Ecto neural progenitor cell (in vitro differentiated cells): ENCODE measurements at regions not wholly inside any gene's neighbourhood (a gene's known extent, or its start where the extent isn't known, plus 50 kb on each side); places are given as distances from the start of the nearest gene placed in this dataset.
"Not testable (repeated sequence)": the region's sequence is repeated elsewhere in the genome, so short reads cannot be mapped to it uniquely, and the experiment has no call there.

Source experiments
- DNase-seq: peaks from one replicate; pipeline ENCODE4 v3.0.0-alpha.2; 2018; ENCODE audit warnings: low spot score

DNA sequence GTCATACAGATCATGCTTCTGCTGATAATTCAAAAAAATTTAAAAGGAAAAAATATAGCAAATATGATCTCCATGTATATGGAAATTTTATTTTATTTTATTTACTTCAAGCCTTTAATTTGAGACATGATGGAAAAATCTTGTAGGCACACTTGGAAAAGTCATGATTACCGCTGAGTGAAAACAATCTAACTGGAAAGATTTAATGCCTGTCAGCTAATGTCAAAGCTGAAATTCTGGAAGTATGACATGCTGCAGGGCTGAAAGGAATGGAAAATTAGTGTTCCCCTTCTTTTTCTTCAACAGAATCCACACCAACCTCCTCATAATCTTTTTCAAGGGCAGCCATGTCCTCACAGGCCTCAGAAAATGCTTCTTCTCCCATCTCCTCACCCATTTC, 58.2 kb downstream of the RPRM start:
- no peak for DNase-seq

DNA sequence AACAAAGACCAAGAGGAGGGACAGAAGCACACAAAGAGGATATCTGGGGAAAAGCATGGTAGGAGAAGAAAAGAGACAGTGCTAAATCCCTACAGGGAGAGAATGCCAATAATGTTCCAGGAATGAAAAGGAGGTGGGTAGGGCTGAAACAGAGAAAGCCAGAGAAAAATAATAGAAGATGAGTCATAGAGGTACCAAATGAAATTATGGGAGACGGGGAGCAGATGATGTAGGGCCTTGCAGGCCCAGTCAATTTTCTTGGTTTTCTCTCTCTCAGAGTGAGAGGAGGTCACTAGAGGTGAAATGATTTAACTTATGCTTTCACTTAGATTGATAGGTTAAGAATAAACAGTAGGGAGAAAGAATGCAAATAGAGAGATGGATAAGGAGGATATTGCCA, 61.5 kb downstream of the RPRM start:
- no peak for DNase-seq

DNA sequence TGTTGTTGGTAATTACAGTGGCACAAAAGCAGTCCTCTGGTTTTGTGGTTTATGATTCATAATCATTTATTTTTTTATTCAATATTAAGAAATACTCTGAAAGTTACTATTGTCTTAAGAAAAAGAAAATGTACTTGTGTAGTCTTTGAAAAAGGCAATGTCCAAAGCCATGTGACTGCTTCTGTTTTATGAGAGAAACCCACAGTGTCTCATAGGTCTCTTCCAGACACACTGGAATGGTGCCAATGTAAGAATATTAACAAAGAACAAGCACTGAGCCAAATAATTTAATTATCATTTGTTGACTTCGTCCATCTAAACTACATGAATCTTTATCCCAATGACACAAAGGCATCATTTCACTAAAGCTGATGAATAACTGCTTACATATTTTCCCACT, 62.5 kb downstream of the RPRM start:
- DNase-seq, result no peak

DNA sequence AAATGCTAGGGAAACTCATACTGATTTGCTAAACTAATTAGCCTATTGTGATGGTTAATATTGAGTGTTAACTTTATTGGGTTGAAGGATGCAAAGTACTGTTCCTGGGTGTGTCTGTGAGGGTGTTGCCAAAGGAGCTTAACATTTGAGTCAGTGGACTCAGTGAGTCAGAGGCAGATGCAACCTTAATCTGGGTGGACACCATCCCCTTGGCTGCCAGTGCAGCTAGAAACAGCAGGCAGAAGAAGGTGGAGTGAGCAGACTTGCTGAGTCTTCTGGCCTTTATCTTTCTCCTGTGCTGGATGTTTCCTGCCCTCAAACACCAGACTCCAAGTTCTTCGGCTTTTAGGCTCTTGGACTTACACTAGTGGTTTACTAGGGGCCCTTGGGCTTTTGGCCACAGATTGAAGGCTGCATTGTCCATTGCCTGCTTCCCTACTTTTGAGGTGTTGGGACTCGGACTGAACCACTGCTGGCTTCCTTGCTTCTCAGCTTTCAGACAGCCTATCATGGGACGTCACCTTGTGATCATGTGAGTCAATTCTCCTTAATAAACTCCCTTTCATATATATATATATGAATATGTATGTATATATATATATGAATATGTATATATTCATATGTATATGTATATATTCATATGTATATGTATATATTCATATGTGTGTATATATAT, 69.7 kb downstream of the RPRM start:
- DNase-seq, result no peak

DNA sequence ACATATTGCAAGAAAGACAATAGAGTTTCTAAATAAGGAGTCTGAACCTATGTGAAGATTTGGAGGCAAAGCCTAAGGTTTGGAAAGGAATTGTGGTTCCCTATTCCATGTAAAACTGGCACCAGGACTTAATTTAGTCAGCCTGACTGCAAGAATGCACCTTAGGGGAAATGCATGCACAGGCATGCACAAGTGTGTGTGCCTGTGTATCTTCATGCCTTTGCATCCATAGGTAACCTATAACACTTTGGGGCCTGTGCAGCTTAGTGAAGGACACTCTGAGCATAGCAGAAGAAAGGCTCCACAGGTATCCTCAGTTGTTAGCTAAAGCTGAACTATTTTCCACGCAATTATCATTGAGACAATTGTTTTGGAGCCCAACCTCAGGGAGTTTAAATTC, 73.4 kb downstream of the RPRM start:
- no peak for DNase-seq

DNA sequence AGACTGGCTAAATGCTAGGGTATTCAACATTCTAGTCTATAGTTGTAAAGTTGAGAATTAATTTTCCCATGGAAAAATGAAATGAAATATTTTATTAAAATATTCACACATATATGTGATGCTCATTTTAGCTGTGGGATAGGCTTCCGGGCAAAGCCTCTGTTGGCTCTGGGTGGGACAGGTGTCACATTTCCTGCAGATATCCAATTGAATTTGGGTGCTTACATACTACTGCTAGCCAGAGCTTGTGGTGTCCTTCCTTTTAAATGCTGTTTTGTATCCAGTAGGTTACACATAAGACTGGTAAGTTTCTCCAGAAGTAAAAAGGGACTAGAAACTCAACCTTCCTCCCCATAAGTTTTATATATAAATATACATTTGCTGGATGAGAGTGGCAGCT, 73.8 kb downstream of the RPRM start:
- no peak for DNase-seq

DNA sequence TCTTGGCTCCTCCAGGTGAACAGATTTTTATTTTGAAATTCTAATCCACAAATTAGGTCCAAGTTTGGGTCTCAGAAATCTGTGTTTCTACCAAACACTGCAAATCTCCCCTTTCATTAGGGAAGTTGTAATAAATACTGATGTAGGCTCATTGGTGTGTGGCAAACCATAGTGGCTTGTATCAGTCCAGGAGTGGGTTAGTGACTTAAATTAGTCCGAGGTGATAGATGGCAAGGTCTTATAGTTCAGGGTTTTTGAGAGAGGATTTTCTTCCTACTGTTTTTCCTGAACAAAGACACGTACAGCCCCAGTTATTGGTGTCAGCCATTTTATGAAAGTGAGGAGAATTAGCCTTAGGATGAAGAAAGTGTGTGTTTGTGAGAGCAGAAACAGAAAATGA, 74.6 kb downstream of the RPRM start:
- DNase-seq, result no peak

DNA sequence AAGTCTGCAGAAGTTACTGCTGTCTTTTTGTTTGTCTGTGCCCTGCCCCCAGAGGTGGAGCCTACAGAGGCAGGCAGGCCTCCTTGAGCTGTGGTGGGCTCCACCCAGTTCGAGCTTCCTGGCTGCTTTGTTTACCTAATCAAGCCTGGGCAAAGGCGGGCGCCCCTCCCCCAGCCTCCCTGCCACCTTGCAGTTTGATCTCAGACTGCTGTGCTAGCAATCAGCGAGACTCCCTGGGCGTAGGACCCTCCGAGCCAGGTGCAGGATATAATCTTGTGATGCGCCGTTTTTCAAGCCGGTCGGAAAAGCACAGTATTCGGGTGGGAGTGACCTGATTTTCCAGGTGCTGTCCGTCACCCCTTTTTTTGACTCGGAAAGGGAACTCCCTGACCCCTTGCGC, 75.2 kb downstream of the RPRM start:
- DNase-seq, result not testable (repeated sequence)

DNA sequence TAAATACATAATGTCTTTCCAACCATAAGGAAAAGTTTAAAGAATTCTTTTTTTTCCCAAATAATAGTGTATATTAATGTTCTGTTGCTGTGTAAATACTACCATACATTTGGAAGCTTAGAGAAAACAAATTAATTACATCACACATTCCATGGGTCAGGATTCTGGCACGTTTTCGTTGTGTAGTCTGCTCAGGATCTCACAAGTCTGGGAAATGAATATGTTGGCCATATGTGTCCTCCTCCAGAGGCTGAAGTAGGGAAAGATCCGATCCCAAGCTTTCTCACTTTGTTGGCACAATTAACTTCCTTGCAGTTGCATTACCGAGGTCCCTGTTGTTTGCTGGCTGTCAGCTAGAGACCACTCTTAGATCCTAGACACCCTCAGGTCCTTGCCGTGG, 83.9 kb downstream of the RPRM start:
- no peak for DNase-seq

DNA sequence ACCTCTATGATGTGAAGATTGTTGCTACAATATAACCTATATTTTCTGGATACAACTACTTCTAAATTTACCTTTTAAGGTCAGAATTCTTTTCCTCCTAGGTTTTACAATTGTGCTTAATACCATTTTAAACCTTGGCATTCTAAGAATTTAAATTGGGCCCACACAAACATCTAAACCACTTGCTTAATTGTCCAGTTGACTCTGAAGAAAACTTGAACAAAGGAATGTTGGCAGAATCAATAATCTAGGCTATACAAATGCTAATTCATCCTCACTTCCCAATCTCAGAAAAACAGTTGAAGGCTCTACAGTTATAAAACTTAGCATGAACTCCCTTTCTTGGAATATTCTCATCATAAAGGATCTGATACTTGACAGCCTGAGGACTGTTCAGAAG, 84.3 kb downstream of the RPRM start:
- no peak for DNase-seq

DNA sequence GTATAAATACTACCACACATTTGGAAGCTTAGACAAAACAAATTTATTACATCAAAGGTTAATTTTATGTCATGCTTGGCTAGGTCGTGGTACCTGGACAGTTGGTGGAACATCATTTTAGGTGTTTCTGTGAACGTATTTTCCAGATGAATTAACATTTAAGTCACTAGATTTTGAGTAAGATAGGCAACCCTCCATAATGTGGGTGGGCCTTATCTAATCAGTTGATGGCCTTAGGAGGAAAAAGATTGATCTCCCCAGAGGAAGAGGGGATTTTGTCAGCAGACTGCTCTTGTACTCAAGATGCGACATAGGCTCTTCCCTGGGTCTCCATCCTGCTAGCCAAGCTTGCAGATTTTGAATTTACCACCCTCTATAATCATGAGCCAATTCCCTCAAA, 85.0 kb downstream of the RPRM start:
- DNase-seq, result no peak

DNA sequence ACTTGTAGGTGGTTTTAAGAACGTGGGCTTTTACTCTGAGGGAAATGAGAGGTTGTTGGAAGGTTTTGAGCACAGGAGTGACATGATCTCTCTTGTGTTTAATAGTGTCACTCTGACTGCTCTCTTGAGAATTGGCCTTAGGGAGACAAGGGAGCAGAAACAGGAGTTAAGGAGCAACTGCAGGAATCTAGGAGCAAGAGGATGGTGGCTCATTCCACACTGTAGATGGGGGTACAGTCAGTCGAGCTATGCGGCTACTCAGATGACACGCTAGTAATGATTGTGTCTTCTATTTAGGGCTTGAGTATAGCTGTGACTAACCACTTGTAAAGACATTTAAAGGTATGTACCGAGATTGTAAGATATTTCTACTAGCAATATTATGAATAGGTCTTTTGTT, 87.4 kb downstream of the RPRM start:
- no peak for DNase-seq

DNA sequence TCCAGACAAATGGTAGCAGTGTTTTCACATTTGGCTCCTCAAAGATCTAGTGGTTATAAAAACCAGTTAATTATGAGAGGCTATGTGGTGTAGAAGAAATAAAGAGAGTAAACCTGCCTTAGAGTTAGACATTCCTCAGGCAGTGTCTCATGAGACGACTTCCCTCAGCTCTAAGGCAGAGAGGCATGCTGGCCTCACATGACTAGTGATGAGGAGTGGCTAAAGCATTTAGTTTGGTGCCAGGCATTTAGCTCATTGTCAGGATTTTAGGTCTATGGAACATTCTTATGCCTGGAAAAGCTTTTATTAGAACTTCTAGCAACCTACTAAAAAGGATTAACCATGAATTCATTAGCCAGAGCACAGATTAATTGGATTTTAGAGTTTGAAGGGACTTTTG, 90.3 kb downstream of the RPRM start:
- no peak for DNase-seq

DNA sequence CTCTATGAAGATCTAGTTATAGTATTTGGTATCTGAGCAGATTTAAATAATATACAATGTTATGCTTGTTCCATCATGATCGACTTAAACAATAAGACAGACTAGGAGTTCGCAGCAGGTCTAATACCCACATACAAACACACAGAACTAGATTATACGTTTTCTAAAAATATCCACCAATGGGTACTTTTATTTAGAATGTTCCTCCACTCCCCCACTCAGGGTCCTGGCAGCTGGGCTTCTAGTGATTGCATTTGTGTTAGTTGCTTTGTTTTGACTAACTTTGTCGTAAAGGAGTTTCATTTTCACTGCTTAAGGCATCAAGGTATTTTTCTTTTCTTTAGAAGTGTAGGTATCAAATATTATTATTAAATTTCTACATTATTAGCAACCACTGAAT, 91.4 kb downstream of the RPRM start:
- no peak for DNase-seq

DNA sequence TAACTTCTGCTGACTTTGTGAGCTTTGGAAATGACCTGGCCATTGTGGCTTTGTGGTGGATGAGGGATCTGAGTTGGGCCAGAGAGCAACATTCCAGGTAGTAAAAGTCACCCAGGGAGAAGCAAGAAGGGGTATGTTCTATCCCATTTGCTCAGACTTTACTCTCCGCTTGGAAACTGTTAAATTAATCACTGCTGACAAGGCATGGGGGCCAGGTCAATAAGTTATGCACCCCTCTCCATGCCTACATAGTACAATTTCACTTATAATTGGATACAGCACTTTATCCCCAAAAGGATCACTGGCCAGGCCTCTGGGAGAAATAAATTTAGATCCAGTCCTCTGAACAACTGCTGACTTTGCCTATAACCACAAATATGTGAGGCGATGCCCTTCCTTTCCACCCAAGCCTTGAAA, 92.1 kb downstream of the RPRM start:
- no peak for DNase-seq

DNA sequence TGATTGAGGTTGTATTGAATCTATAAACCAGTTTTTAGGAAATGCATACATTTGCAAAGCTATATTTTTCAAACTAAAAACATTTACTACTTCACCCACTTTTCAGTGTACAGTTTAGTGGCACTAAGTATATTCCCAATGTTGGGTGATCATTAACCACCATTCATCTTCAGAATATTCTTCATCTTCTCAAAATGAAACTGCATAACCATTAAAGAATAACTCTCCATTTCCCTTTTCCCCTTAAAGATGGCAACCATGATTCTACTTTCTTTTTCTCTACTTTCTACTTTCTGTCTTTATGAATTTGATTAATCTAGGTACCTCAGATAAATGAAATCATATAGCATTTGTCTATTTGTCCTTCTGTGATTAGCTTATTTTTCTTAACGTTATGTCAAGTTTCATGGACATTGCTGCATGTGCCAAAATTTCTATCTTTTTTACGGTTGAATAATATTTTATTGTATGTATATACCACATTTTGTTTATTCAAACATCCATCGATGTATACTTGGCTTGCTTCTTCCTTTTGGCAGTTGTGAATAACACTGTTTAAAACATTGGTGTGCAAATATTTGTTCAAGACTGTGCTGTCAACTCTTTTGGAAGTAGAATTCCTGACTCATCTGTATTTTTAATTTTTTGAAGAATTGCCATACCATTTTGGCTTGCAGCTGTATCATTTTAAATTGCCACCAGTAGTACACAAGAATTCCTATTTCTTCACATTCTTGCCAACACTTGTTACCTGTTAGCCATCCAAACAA, 104.9 kb downstream of the RPRM start:
- DNase-seq, result no peak

DNA sequence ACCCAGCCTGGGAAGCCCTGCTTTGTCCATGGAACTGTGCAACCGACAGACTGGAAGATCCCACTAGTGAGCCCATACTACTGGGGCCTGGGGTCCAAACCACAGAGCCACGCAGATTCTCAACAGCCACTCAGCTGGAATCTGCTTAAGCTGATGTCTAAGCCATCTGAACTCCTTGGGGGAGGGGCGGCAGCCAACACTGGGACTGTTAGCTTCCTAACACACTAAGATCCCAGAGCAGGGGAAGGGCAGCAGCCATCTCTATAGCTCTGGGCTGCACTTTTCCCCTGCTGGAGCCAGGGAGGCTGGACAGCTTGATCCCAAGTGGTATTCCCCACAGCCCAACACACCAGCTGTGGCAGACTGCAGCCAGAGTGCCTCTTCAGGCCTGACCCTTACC, 118.3 kb downstream of the RPRM start:
- peak; percentile 56 for DNase-seq

DNA sequence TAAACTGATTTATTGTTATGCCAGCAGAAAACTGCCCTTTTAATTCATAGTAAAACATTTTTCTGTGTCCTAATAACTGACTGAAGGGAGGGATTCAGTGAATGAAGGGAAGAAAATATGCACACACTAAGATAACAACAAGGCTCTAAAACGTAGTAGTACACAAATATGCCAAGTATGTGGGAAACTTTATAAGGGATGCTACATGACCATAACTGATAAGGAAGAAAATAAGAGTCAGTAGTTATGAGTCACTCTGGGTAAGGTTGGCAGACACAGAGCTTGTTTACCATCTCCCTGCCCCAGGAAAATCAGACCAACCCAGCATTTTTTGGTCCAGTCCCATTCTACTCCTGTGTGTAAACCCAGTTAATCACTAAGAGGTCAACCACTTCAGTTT, 124.2 kb downstream of the RPRM start:
- DNase-seq, result no peak

DNA sequence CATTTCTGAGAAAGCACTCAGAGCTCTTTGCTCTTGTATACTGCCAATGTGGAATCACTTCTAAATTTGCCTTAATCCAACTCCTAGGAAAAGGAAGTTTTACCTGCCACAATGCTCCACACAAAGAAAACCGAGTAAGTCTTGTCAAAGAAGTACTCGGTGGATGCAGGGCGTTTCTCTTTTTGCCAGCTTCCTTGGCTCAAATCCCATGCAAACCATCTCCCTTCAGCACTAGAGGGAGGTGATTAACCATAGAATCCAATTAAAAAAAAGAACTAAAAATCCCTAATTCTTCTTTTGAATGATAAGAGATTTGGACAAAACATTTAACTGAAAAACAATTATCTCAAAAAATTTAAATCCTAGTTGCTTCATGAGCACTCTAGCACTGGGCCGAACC, 129.0 kb downstream of the RPRM start:
- no peak for DNase-seq

DNA sequence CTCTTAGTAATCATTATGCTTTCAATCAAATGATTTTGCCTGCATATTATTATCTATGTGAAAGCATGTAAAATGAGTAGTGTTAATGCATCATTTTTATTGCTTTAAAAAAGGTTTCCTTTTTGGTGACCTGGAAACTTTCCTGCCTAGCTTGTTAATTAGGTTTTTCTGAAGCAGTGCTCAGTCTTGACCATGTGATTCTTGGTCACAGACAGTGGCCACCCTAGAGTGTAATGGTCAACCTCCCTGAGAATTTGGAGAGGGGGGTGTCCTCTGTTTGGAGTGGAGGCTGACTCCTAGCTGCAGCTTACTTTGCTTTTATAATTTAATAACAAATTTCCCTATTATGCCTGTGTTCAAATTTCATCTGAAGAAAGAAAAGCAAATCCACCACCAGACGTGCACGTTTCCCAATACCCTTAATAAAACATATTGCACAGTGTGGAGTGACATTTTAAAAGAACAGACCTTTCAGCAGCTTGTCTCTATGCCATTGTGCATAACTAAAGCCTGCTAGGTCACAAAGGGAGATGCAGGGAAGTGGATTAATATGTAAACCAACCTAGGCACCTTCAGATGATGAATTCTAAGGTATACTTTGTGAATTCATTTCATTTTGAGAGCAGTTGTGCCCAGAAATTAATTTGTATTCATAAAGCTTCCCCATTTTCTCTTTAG, 130.6 kb downstream of the RPRM start:
- no peak for DNase-seq

DNA sequence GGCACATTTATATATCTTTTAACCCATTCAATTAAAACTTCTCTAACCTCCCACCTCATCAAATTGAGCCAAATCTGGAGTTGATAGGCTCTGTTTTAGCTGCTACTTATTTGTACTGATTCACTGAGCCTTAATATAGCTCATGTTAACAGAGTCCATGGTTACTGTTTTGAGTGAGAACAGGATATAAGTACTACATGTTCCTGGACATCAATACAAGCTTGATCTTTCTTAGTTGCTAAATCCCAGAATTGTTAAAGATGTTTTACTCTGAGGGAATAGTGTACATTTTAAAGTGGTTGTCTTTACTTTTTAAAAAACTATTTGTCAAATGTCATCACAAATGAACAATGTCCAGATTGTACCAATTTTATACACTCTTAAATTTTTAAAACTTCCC, 157.7 kb downstream of the RPRM start:
- no peak for DNase-seq

DNA sequence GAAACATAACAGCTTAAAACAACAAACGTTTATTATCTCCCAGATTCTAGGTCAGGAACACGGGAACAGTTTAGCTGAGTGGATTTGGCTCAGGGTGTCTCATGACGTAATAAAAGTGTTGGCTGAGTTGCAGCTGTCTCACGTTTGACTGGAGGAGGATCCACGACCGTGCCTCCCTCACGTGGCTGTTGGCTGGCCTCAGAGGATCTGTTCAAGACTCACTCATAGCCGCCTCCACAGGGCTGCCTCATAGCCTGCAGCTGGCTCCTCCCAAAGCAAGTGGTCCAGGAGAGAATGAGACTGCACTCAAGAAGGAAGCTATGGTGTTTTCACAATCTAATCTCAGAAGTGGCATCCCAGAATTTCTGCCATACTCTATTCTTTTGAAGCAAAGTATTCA, 167.1 kb downstream of the RPRM start:
- no peak for DNase-seq

DNA sequence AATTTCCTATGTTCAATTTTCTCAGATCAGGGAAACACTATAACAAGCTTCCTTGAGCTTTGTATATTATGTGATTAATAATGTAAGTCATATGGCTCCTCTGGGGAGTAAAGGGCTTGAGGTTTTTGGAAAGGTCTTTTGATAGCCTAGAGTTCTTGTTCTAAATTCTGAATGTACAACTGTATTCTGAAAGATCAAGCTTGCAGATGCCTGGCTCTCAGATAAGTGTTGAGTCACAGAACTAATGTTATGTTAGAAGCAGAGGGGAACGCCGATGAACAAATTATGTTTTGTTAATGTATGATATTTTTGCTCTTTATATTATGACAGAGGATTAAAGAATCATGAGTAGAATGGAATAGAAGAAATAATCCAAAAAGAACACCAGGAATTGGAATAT, 170.1 kb downstream of the RPRM start:
- no peak for DNase-seq

DNA sequence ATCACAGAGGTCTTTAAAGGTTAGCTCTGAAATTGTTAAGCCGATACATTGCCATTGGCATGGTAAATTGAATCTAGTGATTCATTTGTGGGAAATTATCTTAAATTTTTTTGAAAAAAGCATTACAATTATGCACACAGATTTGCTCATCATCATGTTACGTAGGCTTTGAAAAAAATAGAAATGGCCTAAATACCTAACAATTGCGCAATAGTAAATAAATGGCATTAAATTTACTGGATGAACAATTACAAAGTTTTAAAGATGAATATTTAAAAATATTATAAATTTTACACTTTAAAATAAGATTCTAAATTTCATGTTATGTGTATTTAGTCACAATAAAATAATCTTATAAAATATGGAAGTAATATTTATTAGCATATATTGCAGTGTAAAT, 171.3 kb downstream of the RPRM start:
- no peak for DNase-seq
